Left ventricle myocardium inferior (tissue), 1 donor: ENCODE measurements at regions not wholly inside any gene's neighbourhood (a gene's known extent, or its start where the extent isn't known, plus 50 kb on each side); places are given as distances from the start of the nearest gene placed in this dataset.

ENCODE experiments used
- DNase-seq: peaks from one replicate; pipeline ENCODE4 v3.0.0-alpha.2; 2020
- H3K27ac ChIP-seq: fragments of 200-600 bp; replicated peaks from 2 replicates; pipeline ENCODE4 v1.8.0; 2021
- H3K27me3 ChIP-seq: fragments of 200-600 bp; 2 replicates; pipeline ENCODE4 v1.8.0; 2021; ENCODE audit warnings: low read depth
- H3K36me3 ChIP-seq: fragments of 200-600 bp; 2 replicates; pipeline ENCODE4 v1.8.0; 2021
- H3K4me1 ChIP-seq: fragments of 200-600 bp; 2 replicates; pipeline ENCODE4 v1.8.0; 2021
- H3K4me3 ChIP-seq: fragments of 200-600 bp; 2 replicates; pipeline ENCODE4 v1.8.0; 2021; ENCODE audit warnings: mild to moderate bottlenecking, moderate library complexity
- H3K9me3 ChIP-seq: fragments of 200-600 bp; replicated peaks from 2 replicates; pipeline ENCODE4 v1.8.0; 2021
- intact Hi-C: fragments of 100-400 bp; cut with micrococcal nuclease; formaldehyde crosslinking; loops from one replicate; pipeline ENCODE4 v1.11.0; 2022
- TF ChIP-seq, protein P1 (sequence below): fragments of 200-600 bp; IDR thresholded peaks from 2 replicates; pipeline ENCODE4 v1.8.0; 2021; ENCODE audit warnings: antibody characterized with exemption, mild to moderate bottlenecking, borderline replicate concordance
- donor health status: DM: no; HTN: yes; CAD: no; lungs with severe emphysema.

DNA sequence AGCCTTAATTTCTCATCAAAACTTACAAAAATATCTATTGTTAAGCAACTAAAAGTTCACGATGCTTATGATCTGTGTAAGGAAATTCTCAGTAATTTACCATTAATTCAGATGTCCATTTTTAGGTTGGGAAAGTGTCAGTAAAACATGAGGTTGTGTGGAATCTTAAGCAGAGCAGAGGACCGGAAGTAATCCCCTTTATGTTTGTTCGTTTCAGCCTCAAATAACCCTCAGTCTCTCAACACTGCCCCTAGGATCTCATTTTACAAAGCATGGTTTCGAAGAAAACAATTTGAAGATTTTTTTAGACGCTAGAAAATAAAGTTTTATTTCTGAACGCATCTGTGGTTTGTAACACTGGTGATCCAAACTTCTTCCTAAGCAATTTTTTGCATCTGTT, 504.2 kb downstream of the MAT2B start:
- H3K27ac ChIP-seq: no peak overlapping the region
- peaks cover 9% of the 10 kb centered on the region for H3K27me3 ChIP-seq
- H3K4me3 ChIP-seq: no peak overlapping the region
- DNase-seq: no peak
- H3K36me3 ChIP-seq: no peaks in the 10 kb centered on the region
- no peaks in the 10 kb centered on the region for H3K4me1 ChIP-seq
- intact Hi-C loops: loop anchor here (5.0 kb wide), 1 partner anchor 498 kb away; no protein-coding TSS in a partner anchor
- no peaks in the 10 kb centered on the region for H3K9me3 ChIP-seq
- TF ChIP-seq, protein P1, sequence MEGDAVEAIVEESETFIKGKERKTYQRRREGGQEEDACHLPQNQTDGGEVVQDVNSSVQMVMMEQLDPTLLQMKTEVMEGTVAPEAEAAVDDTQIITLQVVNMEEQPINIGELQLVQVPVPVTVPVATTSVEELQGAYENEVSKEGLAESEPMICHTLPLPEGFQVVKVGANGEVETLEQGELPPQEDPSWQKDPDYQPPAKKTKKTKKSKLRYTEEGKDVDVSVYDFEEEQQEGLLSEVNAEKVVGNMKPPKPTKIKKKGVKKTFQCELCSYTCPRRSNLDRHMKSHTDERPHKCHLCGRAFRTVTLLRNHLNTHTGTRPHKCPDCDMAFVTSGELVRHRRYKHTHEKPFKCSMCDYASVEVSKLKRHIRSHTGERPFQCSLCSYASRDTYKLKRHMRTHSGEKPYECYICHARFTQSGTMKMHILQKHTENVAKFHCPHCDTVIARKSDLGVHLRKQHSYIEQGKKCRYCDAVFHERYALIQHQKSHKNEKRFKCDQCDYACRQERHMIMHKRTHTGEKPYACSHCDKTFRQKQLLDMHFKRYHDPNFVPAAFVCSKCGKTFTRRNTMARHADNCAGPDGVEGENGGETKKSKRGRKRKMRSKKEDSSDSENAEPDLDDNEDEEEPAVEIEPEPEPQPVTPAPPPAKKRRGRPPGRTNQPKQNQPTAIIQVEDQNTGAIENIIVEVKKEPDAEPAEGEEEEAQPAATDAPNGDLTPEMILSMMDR: no peak

DNA sequence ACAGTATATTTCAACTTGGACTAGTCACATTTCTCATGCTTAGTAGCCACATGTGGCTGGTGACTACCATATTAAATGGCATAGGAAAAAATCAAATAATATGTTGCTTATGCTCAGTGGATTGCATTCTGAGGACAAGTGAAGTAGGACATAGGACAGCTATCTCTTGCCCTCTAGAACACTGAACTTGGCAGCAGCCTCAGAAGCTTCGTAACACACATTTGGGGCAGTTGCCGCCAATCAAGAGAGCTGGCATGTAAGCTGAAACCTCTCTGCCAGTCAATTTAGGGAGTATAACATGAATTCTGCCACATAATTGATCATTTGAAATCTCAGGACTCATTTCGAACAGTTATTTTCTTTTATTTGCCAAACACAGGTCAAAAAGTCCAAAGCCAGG, 505.5 kb downstream of the MAT2B start:
- H3K36me3 ChIP-seq: no peaks in the 10 kb centered on the region
- H3K9me3 ChIP-seq: no peaks in the 10 kb centered on the region
- TF ChIP-seq, protein P1: no peak
- no peak overlapping the region for H3K4me3 ChIP-seq
- no peak overlapping the region for H3K27ac ChIP-seq
- DNase-seq: no peak
- H3K27me3 ChIP-seq: peaks cover 9% of the 10 kb centered on the region
- intact Hi-C loops: loop anchor here (5.0 kb wide), 1 partner anchor 496 kb away; no protein-coding TSS in a partner anchor
- H3K4me1 ChIP-seq: no peaks in the 10 kb centered on the region

DNA sequence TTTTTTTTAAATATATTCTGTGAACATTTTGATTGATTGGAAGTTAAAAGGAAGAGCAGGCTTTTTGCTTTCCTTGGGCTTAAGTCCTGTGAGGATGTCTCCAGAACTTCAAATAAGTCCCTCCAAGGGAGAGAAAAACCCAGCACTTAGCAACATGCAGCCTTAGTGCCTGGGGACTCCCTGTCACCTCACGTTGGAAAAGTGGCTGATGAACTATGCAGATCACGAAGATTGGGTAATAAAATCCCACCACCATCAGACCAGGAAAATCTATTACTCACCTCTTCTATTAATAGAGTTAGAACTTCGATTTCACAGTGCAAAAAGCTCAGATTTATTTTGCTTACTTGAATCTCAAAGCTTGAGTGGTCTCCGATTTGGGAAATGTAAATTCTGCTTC, 507.0 kb downstream of the MAT2B start:
- peaks cover 9% of the 10 kb centered on the region for H3K27me3 ChIP-seq

DNA sequence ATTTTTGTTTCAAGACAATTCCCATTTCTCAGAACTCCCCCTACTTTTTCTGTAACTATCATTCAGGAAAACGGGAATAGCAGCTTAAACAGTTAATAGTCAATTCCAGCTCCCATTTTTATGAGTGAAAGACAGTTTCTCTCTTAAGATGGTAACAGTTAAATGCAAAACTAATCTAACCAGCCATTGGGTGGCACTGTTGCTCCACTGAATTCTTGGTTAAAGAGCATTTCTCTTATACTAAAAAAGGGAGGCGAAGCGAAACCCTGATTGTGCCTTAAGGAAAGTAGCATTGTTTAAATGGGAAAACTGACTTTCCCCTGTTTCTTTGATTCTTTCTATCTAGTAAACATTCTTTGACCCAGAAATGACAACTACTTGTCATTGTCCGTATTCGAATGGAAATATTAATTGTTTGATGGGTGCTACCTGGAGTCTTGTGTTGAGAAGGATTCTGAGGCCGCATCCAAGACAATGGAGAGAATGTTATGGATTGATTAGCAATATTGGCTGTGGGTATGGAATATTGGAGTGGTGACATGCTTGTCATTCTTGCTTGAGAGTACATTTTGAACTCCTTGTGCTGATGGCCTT, 507.8 kb downstream of the MAT2B start:
- intact Hi-C loops: loop anchor here (5.0 kb wide), 1 partner anchor 494 kb away; no protein-coding TSS in a partner anchor
- Histone ChIP-seq H3K4me3 (no peak overlapping the region), H3K27me3 (peaks cover 9% of the 10 kb centered on the region), H3K36me3 (no peaks in the 10 kb centered on the region), H3K9me3 (no peaks in the 10 kb centered on the region), H3K4me1 (no peaks in the 10 kb centered on the region), H3K27ac (no peak overlapping the region)
- DNase-seq: no peak
- TF ChIP-seq, protein P1: peak; percentile 73

More for the DNA sequence above, 507.0 kb downstream of the MAT2B start:
- Histone ChIP-seq H3K27ac (no peak overlapping the region), H3K4me3 (no peak overlapping the region), H3K4me1 (no peaks in the 10 kb centered on the region), H3K9me3 (no peaks in the 10 kb centered on the region), H3K36me3 (no peaks in the 10 kb centered on the region)
- TF ChIP-seq, protein P1: no peak
- DNase-seq: no peak
- intact Hi-C loops: loop anchor here (5.0 kb wide), 1 partner anchor 495 kb away; no protein-coding TSS in a partner anchor

DNA sequence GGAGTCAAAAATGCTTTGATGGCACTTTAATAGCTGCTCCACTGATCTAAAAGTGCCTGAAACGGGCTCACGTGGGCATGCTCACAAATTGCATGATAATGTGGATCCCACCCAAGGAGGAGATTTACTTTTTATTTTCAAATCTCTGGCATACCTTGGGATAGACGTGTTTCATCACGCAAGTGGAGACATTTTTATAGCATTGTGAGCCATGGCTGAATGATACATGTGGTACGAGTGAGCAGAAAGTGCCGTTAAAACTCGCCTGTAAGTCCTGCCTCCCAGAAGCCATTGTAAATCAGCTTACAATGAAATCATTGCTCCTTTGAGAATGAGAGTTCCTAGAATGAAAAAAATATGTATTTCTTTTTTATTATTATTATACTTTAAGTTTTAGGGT, 514.7 kb downstream of the MAT2B start:
- Histone ChIP-seq H3K27me3 (no peaks in the 10 kb centered on the region), H3K27ac (no peak overlapping the region), H3K9me3 (no peaks in the 10 kb centered on the region), H3K36me3 (no peaks in the 10 kb centered on the region), H3K4me3 (no peak overlapping the region), H3K4me1 (no peaks in the 10 kb centered on the region)
- no peak for DNase-seq
- TF ChIP-seq, protein P1: no peak
- intact Hi-C loops: no loop called here
